MCF 10A (cell line): ENCODE measurements at regions not wholly inside any gene's neighbourhood (a gene's known extent, or its start where the extent isn't known, plus 50 kb on each side); places are given as distances from the start of the nearest gene placed in this dataset.

Experiments used
- BruUV-seq: library from RNA; stranded (reverse); fragments of 400-500 nt; replicated peaks from 2 replicates; lab custom pipeline; 2021; lab: Mats Ljungman, UMichigan
- CTCF ChIA-PET: fragments of 300-600 bp; sonication (Branson Sonifier 250); formaldehyde crosslinking; extraction: SDS; loops from one replicate; lab custom pipeline; 2021; ENCODE audit warnings: antibody characterized with exemption, inconsistent platforms; lab: Yijun Ruan, JAX
- POLR2A ChIA-PET: fragments of 300-600, 350-650 bp; sonication (Branson Sonifier 250); formaldehyde crosslinking; extraction: SDS; loops from one replicate; lab custom pipeline; 2020; ENCODE audit warnings: antibody characterized with exemption, inconsistent platforms; lab: Yijun Ruan, JAX
- DNase-seq: peaks from one replicate; pipeline ENCODE4 v3.0.0-alpha.2; 2018; ENCODE audit not compliant: unreplicated experiment
- H3K27ac Mint-ChIP-seq: one replicate; pipeline ENCODE4 v1.8.0; 2022; ENCODE audit warnings: mild to moderate bottlenecking, low read depth, mixed read lengths; ENCODE audit not compliant: unreplicated experiment
- H3K27me3 Mint-ChIP-seq: one replicate; pipeline ENCODE4 v1.8.0; 2022; ENCODE audit warnings: mixed read lengths; ENCODE audit not compliant: insufficient read depth, unreplicated experiment
- H3K36me3 Mint-ChIP-seq: one replicate; pipeline ENCODE4 v1.8.0; 2022; ENCODE audit warnings: mild to moderate bottlenecking, moderate library complexity, mixed read lengths; ENCODE audit not compliant: insufficient read depth, unreplicated experiment
- H3K4me1 Mint-ChIP-seq: one replicate; pipeline ENCODE4 v1.8.0; 2022; ENCODE audit warnings: mixed read lengths; ENCODE audit not compliant: insufficient read depth, unreplicated experiment
- H3K4me3 Mint-ChIP-seq: one replicate; pipeline ENCODE4 v1.8.0; 2022; ENCODE audit warnings: mild to moderate bottlenecking, moderate library complexity, mixed read lengths; ENCODE audit not compliant: unreplicated experiment
- H3K9me3 Mint-ChIP-seq: one replicate; pipeline ENCODE4 v1.8.0; 2022; ENCODE audit warnings: mixed read lengths; ENCODE audit not compliant: unreplicated experiment
- CTCF ChIP-seq: fragments of 200-600 bp; IDR thresholded peaks from one replicate; pipeline ENCODE4 v1.8.0; 2022; ENCODE audit warnings: antibody characterized with exemption, mild to moderate bottlenecking; ENCODE audit not compliant: unreplicated experiment
- intact Hi-C: fragments of 100-400 bp; cut with micrococcal nuclease; formaldehyde crosslinking; loops from 2 replicates; pipeline ENCODE4 v1.14.1; 2022

GRCh38 chr3:66615643-66616301 is 115.0 kb upstream of the LRIG1 start:
- no TSS peak for BruUV-seq
- Mint-ChIP-seq H3K36me3 (no peaks in the 10 kb centered on the region), H3K27me3 (no peaks in the 10 kb centered on the region), H3K27ac (no peak overlapping the region), H3K4me3 (no peak overlapping the region), H3K9me3 (no peaks in the 10 kb centered on the region), H3K4me1 (no peaks in the 10 kb centered on the region)
- CTCF ChIA-PET: no interaction called here
- POLR2A ChIA-PET: no interaction called here
- no peak for DNase-seq
- intact Hi-C loops: loop anchor here (5.0 kb wide), 1 partner anchor 98 kb away; no protein-coding TSS in a partner anchor
- no peak for TF ChIP-seq CTCF

- no peaks in the 10 kb centered on the region for H3K9me3 Mint-ChIP-seq
- H3K4me3 Mint-ChIP-seq: no peak overlapping the region
- BruUV-seq: no TSS peak
- ChIA-PET CTCF (interaction anchor here (0.5 kb wide), 2 partner anchors 13 to 232 kb away, joined by 3 to 4 read pairs; no protein-coding TSS in a partner anchor), POLR2A (no interaction called here)
- no peak for TF ChIP-seq CTCF
- intact Hi-C loops: loop anchor here (5.0 kb wide), 1 partner anchor 100 kb away; no protein-coding TSS in a partner anchor
- H3K27ac Mint-ChIP-seq: no peak overlapping the region
- no peaks in the 10 kb centered on the region for H3K36me3 Mint-ChIP-seq
- no peaks in the 10 kb centered on the region for H3K4me1 Mint-ChIP-seq
- H3K27me3 Mint-ChIP-seq: no peaks in the 10 kb centered on the region
- DNase-seq: no peak
These were observed 116.5 kb upstream of the LRIG1 start for GRCh38 chr3:66617351-66617750.

- Mint-ChIP-seq H3K4me1 (no peaks in the 10 kb centered on the region), H3K4me3 (no peak overlapping the region), H3K36me3 (no peaks in the 10 kb centered on the region), H3K9me3 (no peaks in the 10 kb centered on the region), H3K27me3 (no peaks in the 10 kb centered on the region), H3K27ac (no peak overlapping the region)
- POLR2A ChIA-PET: no interaction called here
- DNase-seq: no peak
- intact Hi-C loops: loop anchor here (5.0 kb wide), 1 partner anchor 101 kb away; no protein-coding TSS in a partner anchor
- CTCF ChIA-PET: interaction anchor here (0.5 to 0.6 kb wide), 2 partner anchors 12 to 232 kb away, joined by 3 read pairs; no protein-coding TSS in a partner anchor
- no TSS peak for BruUV-seq
- no peak for TF ChIP-seq CTCF
These were observed 117.2 kb upstream of the LRIG1 start for GRCh38 chr3:66618066-66618465.

- no peaks in the 10 kb centered on the region for H3K9me3 Mint-ChIP-seq
- H3K36me3 Mint-ChIP-seq: no peaks in the 10 kb centered on the region
- no peak for TF ChIP-seq CTCF
- DNase-seq: no peak
- ChIA-PET POLR2A (interaction anchor here (0.5 kb wide), 1 partner anchor 28 kb away, joined by 3 read pairs; no protein-coding TSS in a partner anchor), CTCF (no interaction called here)
- H3K27ac Mint-ChIP-seq: no peak overlapping the region
- no peak overlapping the region for H3K4me3 Mint-ChIP-seq
- no peaks in the 10 kb centered on the region for H3K4me1 Mint-ChIP-seq
- intact Hi-C loops: no loop called here
- H3K27me3 Mint-ChIP-seq: no peaks in the 10 kb centered on the region
- no TSS peak for BruUV-seq
These were observed 119.5 kb upstream of the LRIG1 start for GRCh38 chr3:66620296-66620695.
